HG03565 (cell line): ENCODE measurements at regions not wholly inside any gene's neighbourhood (a gene's known extent, or its start where the extent isn't known, plus 50 kb on each side); places are given as distances from the start of the nearest gene placed in this dataset.
A peak's percentile ranks its signal among the peaks of the same experiment; 100 is the strongest.

Experiments
- ATAC-seq: cut with Tn5 transposase; IDR thresholded peaks from one replicate; pipeline ENCODE4 v1.9.1; 2021; ENCODE audit warnings: mild to moderate bottlenecking, moderate library complexity; ENCODE audit not compliant: unreplicated experiment

DNA sequence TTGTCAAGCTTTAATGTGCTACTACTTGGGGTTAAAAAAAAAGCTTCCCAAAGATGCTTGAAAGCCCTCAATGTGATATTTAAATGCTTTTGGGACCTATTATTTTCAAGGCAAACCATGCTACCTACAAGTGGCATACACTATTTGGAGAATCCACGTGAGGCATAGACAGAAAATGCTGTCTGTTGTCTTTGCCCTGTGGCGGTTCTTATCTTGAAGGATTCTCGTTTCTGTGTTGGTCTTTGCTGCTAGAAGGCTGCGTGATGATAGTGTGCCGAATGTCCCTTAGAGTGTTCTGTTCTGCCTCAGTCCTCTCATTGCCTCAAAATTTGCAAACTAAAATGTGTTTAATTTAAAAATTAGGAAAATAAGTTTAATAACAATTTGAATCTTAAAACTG lies 356.2 kb upstream of the RARB start:
- no peak for ATAC-seq

DNA sequence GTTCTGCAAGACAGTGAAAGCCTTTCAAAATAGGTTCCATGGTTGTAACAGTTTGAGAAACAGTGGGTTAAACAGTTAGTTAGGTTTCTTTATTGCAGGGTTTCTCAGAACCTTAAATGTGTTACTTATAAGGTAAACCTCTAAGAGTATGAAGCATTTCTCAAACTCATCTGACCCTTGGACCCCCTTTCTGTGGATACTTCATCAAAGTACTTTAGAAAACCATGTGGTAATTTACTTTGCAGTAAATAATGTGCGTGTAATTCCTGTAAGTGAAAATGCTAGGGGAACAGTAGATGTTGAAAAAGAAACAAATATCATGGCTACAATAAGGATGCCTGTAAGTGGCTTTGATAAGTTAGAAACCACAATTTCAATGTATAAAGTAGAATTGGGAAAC lies 354.6 kb upstream of the RARB start:
- ATAC-seq = no peak

DNA sequence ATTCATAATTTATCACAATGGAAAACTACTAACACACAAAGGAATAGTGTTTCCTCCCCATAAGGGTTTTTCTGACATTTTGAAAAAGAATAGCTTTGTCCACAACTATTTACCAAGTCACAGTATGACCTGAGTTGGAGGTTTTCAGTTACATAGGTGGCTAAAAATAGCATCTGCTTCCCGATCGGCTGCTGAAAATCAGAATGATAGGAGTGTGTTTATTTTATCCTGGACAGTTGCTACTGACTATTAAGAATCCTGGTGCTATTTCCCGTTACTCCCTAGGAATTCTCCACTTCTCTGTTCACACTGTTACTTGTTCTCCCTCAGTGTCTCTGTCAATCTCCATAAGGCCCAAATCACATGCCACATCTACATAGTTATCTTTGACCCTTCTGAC lies 353.9 kb upstream of the RARB start:
- no peak for ATAC-seq

DNA sequence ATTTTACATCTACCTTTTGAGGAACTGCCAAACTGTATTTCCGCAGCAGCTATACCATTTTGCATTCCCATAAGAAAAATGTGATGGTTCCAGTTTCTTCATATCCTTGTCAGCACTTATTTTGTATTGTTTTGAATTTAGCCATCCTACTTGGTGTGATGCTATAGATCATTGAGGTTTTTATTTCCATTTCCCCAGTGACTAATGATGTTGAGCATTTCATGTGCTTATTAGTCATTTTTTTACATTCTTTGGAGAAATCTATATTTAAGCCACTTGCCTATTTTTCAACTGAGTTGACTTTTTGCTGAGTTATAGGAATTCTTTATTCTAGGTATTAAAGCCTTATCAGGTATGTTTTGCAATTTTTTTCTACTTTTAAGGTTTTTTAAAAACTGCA lies 347.6 kb upstream of the RARB start:
- ATAC-seq = no peak

DNA sequence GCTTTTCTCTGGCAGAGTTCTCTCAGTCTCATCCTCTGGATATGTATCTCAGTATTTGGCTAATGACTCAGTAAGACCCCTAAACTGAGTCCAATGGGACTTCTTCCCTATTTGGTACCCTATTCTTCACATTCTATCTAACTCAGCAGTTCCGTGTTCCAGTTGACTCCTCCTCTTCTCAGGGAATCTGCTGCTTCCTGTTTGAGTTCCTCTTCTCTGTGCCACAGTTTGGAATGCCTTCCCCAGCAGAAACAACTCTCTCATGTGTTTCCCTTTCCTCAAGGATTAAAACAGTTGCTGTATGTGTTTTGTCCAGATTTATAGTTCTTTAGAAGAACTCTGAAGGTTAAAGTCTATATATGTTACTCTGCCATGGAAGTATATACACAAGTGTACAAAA lies 344.0 kb upstream of the RARB start:
- no peak for ATAC-seq

DNA sequence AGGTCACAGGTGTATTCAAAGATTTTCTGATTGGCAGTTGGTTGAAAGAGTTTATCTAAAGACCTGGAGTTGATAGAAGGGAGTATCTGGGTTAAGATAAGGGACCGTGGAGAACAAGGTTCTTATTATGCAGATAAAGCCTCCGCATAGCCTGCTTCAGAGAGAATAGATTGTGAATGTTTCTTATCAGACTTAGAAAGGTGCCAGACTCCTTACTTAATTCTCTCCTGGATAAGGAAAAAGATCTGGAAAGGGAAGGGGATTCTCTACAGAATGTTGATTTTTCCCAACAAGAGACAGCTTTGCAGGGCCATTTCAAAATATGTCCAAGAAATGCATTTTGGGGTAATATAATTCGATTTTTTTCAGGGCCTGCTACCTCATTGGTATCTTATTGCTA lies 341.3 kb upstream of the RARB start:
- ATAC-seq = no peak

DNA sequence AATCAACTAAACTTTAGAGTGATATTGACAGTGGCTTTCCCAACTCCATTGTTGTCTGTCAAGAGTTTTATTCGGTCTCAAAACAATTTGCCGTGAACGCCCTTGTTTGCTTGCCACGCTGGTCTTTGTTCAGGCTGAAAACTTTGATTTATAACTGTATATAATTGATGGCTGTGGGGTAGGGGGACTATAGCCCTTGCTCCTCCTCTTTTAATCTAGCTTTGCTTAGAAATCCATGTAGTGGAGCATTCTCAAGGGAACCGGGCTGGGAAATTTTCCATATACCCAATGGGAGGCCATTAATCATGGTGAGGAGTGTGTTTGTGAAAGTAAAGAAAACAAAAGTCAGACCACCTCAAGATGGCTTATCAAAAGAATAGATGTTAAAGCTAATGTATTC lies 339.8 kb upstream of the RARB start:
- no peak for ATAC-seq

DNA sequence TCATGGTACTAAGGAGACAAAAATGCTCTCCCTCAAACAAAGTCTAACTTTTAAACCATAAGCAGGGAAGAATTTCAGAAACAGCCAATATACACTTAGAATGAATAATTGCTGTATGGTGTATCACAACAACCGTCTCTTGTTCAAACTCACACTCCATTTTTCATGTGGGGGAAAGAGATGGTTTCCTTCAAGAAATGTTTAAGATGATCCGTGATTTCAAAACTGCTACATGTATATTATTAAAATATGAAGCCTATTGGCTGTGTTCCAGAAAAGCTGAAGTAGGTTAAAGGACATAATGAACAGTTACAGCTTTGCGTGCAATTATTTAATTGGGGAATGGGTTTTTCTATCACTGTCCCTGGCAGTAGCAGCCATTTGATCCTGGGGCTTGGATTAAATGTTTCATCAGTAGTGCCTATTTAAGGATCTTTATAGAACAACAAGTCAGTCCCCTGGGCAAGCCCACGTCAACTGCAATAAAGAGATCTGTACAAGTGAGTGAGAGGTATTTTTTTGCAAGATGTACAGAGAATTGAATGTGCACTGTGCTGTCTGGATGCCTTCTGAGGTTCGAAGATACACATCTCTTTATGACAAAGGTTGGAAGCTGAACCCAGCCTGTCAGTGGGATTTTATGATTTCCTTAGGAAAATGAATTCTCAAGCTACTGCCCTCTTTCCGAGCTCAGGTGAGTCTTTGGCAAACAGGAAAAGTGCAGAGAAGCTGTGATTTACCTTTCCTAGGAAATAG lies 337.2 kb upstream of the RARB start:
- no peak for ATAC-seq

DNA sequence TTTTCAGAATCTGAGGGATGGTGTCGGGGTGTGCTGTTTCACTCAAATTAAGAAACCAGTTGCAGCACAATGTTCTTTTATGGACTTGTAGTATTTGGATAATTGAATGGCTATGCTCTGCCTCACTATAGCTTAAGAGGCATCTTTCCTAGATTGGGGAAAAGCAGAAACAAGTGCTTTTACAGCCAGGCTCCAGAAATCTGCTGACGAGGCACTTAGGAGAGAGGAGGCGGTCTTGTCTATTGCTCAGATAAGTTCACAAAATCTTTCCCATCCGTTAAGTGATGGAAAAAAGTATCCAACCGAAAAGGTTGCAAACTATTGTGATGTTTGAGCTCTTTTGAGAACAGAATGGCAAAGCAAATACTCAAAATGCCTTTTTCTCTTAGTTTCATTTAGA lies 336.1 kb upstream of the RARB start:
- ATAC-seq = no peak

DNA sequence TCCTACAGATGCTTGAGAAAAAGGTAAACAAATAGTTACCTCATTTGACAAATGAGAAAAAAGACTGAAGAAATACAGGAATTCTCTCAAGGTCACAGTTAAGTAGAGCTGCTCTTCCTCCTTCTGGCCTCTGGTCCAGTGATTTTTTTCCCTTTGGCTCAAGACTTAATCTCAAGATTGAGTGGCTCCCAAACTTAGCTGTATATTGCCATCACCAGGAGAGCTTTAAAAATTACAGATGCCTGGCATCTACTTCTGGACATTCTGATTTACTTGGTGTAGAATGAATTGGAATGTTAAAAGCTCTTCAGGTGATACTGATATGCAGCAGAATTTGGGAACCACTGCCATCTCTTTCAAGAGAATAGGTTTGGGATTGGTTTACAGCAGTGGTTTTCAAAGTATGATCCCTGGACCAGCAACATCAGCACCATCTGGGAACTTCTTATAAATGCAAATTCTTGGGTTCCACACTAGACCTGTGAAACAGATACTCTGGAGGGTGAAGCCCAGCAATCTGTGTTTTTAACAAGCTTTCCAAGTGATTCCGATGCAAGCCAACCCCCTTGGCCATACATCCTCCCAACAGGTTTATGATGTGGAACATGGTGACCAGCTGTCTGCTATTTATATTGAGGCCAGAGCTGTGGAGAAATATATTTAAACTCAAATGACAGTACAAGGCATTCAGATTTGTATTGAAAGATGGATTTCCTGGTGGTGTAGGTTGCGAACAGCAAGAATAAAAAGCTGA lies 333.0 kb upstream of the RARB start:
- no peak for ATAC-seq

DNA sequence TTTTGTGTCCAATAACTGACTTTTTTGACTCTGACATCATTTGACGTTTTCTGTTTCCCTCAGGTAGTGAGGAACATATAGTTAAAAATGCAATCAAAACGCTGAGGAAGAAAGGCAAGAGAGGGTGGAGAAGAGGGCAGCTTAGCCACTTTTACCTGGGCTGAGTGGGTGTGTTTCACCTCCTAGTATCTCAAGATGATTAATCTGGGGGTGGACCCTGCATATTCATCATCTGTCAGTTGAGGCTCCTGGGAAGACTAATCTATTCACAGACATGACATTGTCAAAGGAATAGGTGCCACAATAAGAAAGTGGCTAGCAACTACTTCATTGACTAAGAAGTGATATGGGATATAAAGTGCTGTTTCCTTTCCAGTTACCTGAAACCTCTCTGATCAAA lies 331.5 kb upstream of the RARB start:
- ATAC-seq = no peak

DNA sequence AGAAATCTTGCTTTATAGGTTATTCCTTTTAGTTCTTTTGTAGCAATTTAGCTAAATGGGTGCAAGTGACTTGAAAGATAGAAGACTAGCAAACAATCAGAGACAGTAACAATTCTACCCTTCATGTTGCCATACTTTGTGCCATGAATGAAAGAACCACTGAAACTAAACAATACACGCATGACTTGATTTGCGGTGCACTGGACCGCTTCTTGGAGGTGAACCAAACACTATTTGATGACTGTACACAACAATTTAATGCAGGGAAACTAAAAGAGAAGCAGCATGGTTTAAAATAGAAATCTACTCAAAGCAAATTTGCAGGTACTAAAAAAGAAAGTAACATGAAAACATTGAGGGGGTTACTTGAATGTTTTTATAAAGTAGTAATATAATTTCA lies 331.0 kb upstream of the RARB start:
- peak; percentile 47 for ATAC-seq

DNA sequence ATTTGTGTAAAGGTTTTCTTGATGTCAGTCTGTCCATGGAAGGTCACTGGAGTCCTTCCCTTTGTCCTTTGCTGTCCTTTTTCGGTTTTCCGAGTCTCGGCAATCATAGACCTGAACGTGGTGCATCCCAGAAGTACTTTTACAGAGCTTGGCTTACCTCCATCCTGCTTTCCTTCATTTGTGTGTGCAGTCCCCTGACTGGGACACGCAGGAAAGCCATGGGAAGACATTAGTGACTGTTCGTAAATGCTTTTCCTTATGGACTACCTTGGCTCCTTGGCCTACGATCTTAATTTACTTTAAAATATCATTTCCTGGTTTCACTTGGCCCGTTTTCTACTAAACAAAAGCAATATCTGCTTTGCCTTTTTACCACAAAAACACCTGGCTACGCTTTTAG lies 328.4 kb upstream of the RARB start:
- ATAC-seq = no peak

DNA sequence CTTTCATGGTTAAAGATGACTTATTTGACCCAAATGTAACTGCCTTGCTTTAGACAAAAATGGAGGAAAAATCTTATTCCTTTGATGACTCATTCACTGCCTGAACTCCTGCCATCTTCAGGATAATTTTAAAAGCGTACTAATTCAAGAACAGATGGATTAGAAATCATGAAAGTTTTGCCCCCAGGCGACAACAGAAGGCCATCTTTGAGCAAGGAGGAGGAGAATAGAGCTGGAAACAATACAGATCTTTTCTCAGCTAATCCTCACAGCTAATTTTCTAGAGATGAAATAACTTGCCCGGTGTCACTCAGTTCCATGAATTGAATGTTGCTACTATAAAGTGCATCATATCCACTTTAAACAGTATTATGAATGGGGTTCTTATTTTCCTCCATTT lies 324.7 kb upstream of the RARB start:
- no peak for ATAC-seq

DNA sequence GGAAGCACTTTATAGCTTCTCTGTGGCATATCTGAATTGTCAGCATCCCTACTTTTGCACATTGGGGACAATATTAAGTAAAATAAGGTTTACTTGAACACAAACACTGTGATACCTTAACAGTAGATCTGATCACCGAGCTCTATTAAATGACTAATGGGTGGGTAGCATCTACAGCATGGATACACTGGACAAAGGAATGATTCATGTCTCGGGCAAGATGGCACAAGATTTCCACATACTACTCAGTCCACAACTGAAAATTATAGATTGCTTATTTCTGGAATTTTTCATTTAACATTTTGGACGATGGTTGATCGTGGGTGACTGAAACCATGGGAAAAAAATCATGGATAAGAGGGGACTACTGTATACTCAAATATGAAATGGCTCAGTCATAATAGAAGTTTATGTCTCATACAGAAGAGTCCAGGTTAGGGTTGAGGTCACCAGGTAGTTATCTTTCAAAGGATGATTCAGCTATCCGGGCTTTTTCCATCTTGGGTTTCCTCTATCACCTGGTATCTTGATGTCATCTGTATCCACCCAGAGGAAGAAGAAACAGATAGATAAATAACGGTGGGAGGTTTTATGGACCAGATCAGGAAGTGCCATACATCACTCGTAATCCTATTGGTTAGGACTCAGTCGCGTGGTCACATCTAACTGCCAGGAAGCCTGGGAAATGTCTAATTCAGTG lies 320.0 kb upstream of the RARB start:
- no peak for ATAC-seq

DNA sequence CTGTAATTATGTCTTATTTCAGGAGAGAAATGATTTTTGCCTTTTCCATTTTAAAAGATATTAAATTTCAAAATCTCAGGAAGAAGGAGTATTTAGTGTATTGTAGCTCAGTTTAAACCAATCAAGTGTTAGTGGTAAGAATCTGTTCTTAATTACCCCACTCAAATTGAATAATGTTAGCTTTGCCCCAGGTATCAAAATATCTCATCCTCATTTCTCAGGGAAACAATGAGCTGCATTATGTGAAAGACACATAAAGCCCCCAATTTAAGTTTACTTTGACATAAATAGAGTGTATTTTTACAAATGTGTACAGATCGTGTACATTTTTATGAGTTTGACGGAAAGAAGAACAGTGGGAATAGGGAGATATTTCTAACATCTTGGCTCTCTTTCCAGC lies 317.4 kb upstream of the RARB start:
- no peak for ATAC-seq

DNA sequence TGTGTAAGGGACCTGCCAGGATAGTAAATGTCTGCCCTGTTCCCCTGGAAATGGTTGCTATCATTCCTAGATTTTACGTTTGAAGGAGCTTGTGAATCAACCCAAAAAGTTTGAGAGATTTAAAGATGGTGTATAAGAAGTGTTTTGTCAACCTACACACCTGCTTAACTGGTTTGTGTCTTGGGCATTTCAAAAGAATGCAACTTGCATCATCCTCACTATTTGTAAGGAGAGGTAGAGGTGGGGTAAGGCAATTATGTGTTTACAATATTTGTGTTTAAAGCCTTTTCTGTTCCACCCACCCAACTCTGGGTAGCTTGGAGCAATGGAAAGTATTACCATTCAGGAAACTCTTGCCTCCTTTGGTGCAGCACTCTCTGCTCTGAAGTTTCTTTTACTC lies 314.2 kb upstream of the RARB start:
- no peak for ATAC-seq

DNA sequence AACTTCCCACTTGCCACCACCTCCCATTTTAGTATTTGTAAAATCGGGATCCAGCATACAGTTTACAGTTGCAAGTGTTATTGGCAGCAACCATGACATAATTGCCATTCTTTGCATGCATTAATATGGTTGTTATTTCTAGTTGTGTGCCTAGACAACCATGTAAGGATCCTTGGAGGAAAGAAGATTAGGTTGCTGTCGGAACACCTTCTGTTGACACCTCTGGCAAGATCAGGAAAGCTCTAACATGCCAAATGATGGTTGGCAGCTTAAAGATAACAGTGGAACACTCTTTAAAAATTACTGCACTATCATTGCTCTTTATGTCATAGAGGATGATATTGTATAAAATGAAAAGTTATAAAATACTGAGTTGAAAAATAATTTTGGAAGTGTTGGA lies 313.5 kb upstream of the RARB start:
- ATAC-seq = no peak

DNA sequence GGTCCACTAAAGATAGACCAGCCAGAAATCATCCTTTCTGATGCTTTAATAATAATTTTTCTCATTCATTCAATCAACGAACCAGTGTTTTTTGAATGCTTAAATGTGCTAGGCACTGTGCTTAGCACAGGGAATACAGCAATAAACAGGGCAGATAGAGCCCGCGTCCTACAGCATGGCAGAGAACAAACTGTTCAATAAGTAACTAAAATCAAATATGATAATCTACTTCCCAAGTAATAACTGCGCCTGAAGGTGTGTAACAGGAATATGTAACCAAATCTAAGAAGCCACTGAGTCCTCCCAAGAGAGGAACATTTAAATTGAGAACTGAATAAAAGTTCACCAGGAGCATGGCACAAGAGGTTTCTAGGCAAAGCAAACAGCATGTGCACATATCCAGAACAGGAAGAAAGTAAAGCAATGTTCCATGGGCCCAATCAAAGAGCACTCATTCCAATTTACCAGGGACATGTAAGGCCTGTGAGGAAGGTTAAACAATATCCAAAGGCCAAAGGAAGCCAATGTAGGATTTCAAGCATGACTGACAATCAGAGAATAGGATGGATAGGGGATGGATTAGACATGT lies 311.0 kb upstream of the RARB start:
- ATAC-seq = no peak

DNA sequence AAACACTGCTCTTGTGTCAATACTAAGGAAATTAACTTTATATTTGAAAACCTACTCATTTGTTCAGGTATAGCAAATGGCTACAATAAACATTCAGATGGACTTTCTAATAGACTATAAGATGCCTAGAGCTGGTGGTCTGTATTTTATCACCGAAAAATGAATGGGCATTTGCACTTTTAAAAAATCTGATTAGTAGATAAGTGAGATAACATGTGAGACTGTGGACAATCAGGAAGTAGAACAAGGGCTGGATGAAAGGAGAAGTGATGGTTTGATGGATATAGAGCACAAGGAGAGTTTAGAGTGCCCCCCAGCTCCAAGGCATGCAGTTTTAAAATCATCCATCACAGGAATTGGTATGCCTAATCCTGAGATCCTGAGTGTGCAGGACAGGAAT lies 308.4 kb upstream of the RARB start:
- no peak for ATAC-seq

DNA sequence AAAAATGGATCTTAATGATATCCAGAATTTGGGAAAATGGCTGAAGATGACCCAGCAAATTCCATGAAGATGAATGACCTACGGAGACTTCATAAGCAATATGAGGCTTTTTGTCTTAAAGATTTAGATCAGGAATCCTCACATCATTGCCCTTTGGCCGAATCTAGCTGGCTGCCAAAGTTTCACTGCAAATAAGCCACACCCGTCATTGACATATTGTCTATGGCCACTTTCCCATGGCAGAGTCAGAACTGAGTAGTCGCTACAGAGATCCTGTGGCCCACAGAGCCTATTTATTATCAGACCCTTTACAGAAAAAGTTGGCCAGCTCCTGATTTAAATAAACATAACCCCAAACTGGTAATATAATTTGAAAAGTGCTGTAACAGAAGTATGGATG lies 307.4 kb upstream of the RARB start:
- ATAC-seq = no peak

DNA sequence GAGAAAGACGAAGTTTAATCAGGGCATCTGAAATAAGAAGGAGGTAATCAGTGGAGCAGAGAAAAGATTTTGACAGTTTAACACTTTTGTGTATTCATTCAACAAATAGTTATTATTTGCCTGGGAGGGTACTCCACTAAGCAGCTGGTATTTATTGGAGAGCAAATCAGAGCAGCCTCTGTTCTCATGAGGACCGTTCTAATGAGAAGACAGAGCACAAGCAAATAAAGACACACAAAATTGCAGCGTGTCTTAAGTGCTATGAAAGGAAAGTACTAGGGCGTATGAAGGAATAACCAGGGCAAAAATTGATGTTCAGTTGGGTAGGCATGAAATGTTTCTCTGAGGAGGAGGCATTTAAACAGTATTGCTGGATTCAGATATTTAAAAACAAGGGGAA lies 302.9 kb upstream of the RARB start:
- ATAC-seq = no peak
